GM21737 (cell line): ENCODE measurements at regions not wholly inside any gene's neighbourhood (a gene's known extent, or its start where the extent isn't known, plus 50 kb on each side); places are given as distances from the start of the nearest gene placed in this dataset.
"Not testable (repeated sequence)": the region's sequence is repeated elsewhere in the genome, so short reads cannot be mapped to it uniquely, and the experiment has no call there.

Experiments used
- ATAC-seq: cut with Tn5 transposase; IDR thresholded peaks from one replicate; pipeline ENCODE4 v1.9.1; 2021; ENCODE audit warnings: mild to moderate bottlenecking, moderate library complexity; ENCODE audit not compliant: unreplicated experiment

DNA sequence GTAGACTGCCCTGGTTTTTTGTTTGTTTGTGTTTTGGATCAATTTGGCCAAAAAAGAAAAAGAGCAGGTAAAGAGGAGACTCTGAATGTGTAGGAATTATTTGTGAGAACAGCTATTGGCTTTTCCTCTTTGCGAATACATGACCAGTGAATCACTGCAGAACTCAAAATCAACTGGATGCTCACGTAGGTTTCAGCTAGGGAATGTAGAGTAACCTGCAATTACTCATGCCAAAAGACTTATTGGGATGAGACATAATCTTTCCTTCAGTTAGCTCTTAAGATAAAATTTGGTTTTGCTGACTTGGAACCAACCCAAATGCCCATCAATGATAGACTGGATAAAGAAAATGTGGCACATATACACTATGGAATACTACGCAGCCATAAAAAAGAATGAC lies 348.0 kb downstream of the NPR3 start:
- ATAC-seq, result no peak

DNA sequence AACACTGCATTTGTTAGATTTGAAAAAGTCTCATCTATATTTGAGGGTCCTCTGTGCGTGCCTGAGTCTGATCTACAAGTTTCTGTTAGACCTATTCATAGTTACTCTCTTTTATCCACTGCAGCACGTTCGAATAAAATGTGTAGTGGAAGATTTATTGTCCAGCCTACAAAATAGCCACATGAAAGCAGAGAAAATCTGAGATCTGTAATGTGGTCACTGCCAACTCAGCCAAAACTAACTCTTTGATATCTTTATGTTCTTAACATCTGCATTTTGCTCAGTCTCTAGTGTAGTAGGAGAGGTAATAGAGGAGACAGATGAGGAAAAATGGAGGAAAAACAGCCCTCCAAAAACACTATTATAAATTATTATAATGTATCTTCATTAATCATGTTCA lies 354.0 kb downstream of the NPR3 start:
- no peak for ATAC-seq

DNA sequence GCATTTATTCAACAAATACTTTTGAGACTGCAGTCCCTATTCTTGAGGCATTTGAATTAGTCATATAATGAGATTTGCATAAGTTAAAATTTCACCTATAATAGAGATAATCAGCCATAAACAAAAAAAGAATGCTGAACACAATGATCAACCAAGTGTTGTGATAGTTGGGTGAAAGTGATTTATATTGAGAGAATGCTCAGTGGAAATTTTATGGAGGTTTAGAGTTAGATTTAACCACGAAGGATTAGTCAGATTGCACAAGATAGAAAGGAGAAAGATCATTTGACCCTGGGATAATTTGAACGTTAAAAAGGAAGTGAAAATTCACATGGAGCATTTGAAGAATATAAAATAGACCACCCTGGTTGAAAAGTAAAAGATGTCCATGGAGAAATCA lies 356.2 kb downstream of the NPR3 start:
- ATAC-seq, result no peak

- ATAC-seq, result no peak
Measured at GRCh38 chr5:33068786-33069185, 357.7 kb downstream of the NPR3 start.

DNA sequence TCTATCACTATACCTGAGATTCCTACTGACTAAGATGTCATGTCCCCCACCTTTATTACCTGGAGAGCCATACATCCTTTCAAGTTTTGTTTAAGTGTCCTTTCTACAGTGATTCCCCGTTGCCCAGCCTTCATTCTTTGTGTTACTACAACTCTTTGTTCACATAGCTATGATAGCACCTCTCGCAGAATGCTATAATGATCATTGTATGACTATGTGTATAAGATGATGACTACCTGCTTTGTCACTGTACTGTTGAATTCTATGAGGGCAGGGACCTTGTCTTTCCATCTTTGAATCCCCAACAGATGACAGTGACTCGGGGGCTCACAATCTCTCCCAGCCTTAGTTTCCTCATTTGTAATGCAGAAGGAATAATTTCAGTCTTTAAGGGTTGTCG lies 361.2 kb downstream of the NPR3 start:
- no peak for ATAC-seq

GRCh38 chr5:33072726-33073125 lies 361.6 kb downstream of the NPR3 start:
- no peak for ATAC-seq

GRCh38 chr5:33073881-33074327 lies 362.8 kb downstream of the NPR3 start:
- no peak for ATAC-seq

- no peak for ATAC-seq
Measured at GRCh38 chr5:33074548-33074947, 363.4 kb downstream of the NPR3 start.

GRCh38 chr5:33075731-33076130 lies 364.6 kb downstream of the NPR3 start:
- ATAC-seq, result no peak

DNA sequence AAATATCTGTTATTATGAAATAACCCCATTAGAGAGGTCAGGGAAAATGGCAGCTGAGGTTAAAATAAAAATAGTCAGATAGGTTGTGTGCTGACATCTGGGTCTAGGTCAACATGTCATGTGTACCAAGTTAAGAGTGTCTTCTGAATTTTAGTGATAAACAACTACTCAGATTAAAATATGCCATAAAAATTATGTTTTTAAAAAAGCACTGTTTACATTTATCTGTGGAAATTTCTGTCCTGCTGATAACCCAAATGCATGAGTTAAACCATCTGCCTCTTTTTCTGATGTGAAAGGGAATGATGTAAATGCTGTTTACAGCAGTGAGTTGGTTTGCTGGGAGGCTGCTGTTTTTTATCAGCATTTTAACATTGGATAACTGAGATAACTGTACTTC lies 361.2 kb upstream of the TARS1 start:
- ATAC-seq, result no peak

- no peak for ATAC-seq
Measured at GRCh38 chr5:33080287-33080686, 360.5 kb upstream of the TARS1 start.

DNA sequence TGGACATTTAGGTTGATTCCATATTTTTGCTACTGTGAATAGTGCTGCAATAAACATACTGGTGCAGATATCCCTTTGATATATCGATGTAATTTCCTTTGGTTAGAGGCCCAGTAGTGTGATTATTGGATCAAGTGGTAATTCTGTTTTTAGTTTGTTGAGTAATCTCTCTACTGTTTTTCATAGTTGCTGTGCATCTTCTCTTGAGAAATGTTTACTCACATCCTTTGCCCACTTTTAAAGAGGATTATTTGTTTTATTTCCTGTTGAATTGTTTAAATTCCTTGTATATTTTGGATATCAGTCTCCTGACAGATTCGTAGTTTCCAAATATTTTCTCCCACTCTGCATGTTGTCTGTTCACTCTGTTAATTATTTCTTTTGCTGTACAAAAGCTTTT lies 352.6 kb upstream of the TARS1 start:
- no peak for ATAC-seq

DNA sequence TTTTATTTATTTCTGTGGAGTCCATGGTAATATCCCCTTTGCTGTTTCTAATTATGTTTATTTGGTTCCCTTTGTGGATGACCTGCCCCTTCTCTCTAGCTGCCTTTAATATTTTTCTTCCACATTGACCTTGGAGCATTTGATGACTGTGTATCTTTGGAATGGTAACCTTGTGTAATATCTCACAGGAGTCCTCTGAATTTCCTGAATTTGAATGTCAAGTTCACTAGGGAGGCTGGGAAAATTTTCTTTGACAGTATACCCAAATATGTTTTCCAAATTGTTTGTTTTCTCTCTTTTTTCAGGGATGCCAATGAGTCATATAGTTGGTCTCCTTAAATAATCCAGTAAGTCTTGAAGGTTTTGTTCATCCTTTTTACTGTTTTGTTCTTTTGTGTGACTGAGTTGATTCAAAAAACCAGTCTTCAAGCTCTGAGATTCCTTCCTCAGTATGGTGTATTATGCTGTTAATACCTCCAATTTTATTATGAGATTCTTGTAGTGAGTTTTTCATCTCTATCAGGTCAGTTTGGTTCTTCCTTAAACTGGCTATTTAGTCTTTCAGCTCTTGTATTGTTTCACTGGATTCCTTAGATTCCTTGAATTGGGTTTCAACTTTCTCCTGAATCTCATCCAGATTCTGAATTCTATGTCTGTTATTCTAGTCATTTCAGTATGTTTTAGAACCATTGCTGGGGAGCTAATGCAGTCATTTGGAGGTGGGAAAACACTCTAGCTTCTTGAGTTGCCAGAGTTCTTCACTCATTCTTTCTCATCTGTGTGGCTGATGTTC lies 349.0 kb upstream of the TARS1 start:
- ATAC-seq, result no peak

- no peak for ATAC-seq
Measured at GRCh38 chr5:33092719-33093118, 348.0 kb upstream of the TARS1 start.

DNA sequence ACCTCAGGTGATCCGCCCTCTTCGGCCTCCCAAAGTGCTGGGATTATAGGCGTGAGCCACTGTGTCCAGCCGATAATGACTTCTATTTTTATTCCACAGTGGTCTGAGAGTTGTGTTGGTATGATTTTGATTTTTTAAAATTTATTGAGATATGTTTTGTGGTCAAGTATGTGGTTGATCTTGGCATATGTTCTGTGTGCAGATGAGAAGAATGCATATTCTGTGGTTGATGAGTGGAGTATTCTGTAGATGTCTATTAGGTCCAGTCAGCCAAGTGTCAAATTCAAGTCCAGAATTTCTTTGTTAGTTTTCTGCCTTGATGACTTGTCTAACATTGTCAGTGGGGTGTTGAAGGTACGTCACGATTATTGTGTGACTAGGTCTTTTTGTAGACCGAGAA lies 338.2 kb upstream of the TARS1 start:
- ATAC-seq, result no peak

GRCh38 chr5:33105521-33105941 lies 335.2 kb upstream of the TARS1 start:
- ATAC-seq, result no peak

- not testable (repeated sequence) for ATAC-seq
Measured at GRCh38 chr5:33110496-33110895, 330.3 kb upstream of the TARS1 start.

GRCh38 chr5:33114361-33114760 lies 326.4 kb upstream of the TARS1 start:
- no peak for ATAC-seq

- ATAC-seq, result no peak
Measured at GRCh38 chr5:33115467-33115866, 325.3 kb upstream of the TARS1 start.

DNA sequence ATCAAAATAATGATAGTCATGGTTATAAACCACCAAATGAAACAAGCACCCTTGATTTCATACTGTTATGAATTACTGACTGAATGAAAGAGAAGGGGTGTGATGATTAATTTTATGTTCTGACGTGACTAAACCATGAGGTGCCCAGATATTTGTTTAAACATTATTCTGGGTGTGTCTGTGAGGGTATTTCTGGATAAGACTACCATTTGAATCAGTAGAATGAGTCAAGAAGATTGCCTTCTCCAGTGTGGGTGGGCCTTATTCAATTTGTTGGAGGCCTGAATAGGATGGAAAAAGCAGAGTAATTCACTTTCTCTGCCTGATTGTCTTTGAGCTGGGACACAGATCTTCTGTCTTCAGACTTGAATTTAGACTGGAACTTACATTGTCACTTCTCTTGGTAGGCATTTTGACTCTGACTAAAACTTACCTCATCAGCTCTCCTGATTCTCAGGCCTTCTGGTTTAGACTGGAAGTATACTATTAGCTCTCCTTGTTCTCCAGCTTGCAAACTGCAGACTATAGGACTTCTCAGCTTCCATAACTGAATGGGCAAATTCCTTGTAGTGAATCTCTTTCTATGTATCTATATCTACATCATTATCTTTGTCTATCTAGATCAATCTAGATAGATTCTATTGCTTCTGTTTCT lies 321.9 kb upstream of the TARS1 start:
- ATAC-seq, result no peak

- ATAC-seq, result no peak
Measured at GRCh38 chr5:33120671-33121070, 320.1 kb upstream of the TARS1 start.

DNA sequence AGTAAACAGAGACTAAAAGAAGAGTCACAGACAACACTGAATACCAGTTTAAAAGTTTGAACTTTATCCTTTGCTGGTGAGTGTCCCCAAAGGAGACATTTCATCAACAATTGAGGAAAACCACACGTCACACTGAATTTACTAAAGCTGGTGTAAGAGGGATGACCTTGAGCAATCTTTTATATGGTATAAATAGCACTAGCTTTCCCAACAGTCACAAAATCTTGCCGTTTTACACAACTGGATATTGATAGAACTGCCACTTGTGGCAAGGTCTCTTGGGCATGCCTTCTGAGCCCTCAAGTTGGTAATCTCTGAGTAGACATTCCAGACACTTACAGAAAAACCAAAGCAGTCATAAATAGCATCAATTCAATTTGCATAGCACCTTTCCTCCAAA lies 311.5 kb upstream of the TARS1 start:
- no peak for ATAC-seq

DNA sequence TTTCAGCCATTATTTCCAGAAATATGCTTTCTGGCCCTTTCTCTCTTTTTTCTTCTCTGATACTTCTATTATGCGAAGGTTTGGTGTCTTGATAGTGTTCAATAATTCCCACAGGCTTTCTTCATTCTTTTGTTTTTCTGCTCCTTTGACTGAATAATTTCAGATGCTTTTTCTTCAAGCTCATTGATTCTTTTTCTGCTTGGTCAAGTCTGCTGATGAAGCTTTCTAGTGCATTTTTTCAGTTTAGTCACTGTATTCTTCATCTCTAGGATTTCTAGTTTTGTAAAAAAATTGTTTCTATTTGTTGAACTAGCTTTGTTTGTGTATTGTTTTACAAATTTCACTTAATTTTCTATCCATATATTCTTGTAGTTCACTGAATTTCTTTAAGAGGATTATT lies 304.0 kb upstream of the TARS1 start:
- ATAC-seq, result no peak
